NT2/D1 (cell line): ENCODE measurements at regions not wholly inside any gene's neighbourhood (a gene's known extent, or its start where the extent isn't known, plus 50 kb on each side); places are given as distances from the start of the nearest gene placed in this dataset.

Experiments
- YY1 ChIP-seq: IDR thresholded peaks from 2 replicates; pipeline ENCODE4 v1.6.1; 2011; ENCODE audit not compliant: insufficient read length, insufficient read depth
- ZNF274 ChIP-seq: IDR thresholded peaks from 2 replicates; pipeline ENCODE4 v1.6.1; 2011; ENCODE audit warnings: mild to moderate bottlenecking, low read depth, low read length

DNA sequence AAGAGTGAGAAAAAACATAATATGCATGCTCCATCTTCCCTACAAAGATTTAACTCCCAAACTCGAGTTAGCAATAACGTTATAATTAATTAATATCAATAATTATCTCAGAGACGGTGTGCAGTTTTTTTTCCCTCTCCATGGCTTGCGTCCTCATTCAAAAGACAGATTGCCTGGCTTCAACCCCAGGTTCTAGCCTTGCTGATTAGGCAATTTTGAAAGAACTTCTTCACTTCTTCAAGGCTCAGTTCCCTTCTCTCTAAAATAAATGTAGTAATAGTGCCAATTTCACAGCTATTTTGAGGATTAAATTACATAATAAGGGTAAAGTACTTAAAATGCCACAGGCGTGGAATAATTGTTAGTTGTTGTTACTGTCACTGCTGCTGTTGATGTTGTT lies 876.1 kb upstream of the GBE1 start:
- TF ChIP-seq YY1, result no peak
- TF ChIP-seq ZNF274, result no peak
